Spleen (tissue), 7 donors: ENCODE measurements at regions not wholly inside any gene's neighbourhood (a gene's known extent, or its start where the extent isn't known, plus 50 kb on each side); places are given as distances from the start of the nearest gene placed in this dataset.

Source experiments
- POLR2A ChIP-seq, 3 donors: fragments of 450-650 bp; IDR thresholded peaks; one replicate each; pipeline ENCODE4 v1.5.1; 2017; ENCODE audit warnings: antibody characterized with exemption in 3 of 3, mild to moderate bottlenecking in 1 of 3
- POLR2AphosphoS5 ChIP-seq, 3 donors: sonication (generic); formaldehyde crosslinking; IDR thresholded peaks; one replicate each; pipeline ENCODE4 v1.5.1; 2017; ENCODE audit warnings: antibody characterized with exemption in 3 of 3
- TF ChIP-seq, protein P1 (sequence below), 11 experiments: fragments of 200-600 bp in 7 of 11; fragments of 450-650 bp in 4 of 11; sonication (generic) in 4 of 11; IDR thresholded peaks in 8 of 11; conservative IDR thresholded peaks in 3 of 11; 1 replicate in 7 of 11; 2 replicates in 4 of 11; pipeline versions ENCODE4 v1.4.0 to v1.8.0; 2016 to 2021; ENCODE audit warnings: antibody characterized with exemption in 11 of 11, inconsistent platforms in 4 of 11, mild to moderate bottlenecking in 1 of 11
- donor health status: DM: no; HTN: no; CAD: no; lungs with moderate emphysema.
- donor health status: DM: no; HTN: no; CAD: no.
- donor health status: DM: no; HTN: no; CAD: no.

DNA sequence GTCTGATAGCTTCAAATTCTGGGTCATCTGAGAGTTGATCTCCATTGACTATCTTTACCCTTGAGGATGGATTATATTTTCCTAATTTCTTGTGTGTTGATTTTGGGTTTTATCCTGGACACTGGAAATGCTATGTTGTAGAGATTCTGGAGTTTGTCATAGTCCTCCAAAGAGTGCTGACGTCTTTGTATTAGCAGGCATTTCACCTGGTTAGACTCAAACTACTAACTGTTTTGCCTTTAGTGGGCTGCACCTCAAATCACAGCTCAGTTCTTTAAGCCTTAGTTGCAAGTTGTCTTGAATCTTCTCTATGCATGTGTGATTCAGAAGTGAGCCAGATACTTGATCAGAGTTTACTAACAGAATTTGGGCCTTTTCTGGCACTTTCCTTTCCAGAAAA is 264.3 kb downstream of the RPS24 start:
- TF ChIP-seq POLR2A (IDR thresholded peaks at IDR 0.05) (no peak), POLR2AphosphoS5 (IDR thresholded peaks at IDR 0.05) (no peak)
- TF ChIP-seq, protein P1, sequence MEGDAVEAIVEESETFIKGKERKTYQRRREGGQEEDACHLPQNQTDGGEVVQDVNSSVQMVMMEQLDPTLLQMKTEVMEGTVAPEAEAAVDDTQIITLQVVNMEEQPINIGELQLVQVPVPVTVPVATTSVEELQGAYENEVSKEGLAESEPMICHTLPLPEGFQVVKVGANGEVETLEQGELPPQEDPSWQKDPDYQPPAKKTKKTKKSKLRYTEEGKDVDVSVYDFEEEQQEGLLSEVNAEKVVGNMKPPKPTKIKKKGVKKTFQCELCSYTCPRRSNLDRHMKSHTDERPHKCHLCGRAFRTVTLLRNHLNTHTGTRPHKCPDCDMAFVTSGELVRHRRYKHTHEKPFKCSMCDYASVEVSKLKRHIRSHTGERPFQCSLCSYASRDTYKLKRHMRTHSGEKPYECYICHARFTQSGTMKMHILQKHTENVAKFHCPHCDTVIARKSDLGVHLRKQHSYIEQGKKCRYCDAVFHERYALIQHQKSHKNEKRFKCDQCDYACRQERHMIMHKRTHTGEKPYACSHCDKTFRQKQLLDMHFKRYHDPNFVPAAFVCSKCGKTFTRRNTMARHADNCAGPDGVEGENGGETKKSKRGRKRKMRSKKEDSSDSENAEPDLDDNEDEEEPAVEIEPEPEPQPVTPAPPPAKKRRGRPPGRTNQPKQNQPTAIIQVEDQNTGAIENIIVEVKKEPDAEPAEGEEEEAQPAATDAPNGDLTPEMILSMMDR (IDR thresholded peaks at IDR 0.05 in 8 of 11, conservative IDR thresholded peaks at IDR 0.05 in 3 of 11): no peak
